ENCODE measurements at regions not wholly inside any gene's neighbourhood (a gene's known extent, or its start where the extent isn't known, plus 50 kb on each side); places are given as distances from the start of the nearest gene placed in this dataset.

- no peak for DNase-seq (ENCODE audit: low read depth)
Observed at GRCh38 chr15:69843900-69844304, 253.8 kb downstream of the TLE3 start.

- no peak for DNase-seq (ENCODE audit: low read depth)
Observed at GRCh38 chr15:69845159-69845558, 252.6 kb downstream of the TLE3 start.

- DNase-seq (ENCODE audit: low read depth) = no peak
Observed at GRCh38 chr15:69847625-69848024, 250.1 kb downstream of the TLE3 start.

GRCh38 chr15:69848096-69848495 lies 249.6 kb downstream of the TLE3 start:
- DNase-seq (ENCODE audit: low read depth) = no peak

- DNase-seq (ENCODE audit: low read depth) = no peak
Observed at GRCh38 chr15:69848551-69849231, 249.0 kb downstream of the TLE3 start.

GRCh38 chr15:69849232-69849610 lies 248.5 kb downstream of the TLE3 start:
- DNase-seq (ENCODE audit: low read depth) = no peak

GRCh38 chr15:69852482-69852881 lies 245.2 kb downstream of the TLE3 start:
- DNase-seq (ENCODE audit: low read depth) = no peak

DNA sequence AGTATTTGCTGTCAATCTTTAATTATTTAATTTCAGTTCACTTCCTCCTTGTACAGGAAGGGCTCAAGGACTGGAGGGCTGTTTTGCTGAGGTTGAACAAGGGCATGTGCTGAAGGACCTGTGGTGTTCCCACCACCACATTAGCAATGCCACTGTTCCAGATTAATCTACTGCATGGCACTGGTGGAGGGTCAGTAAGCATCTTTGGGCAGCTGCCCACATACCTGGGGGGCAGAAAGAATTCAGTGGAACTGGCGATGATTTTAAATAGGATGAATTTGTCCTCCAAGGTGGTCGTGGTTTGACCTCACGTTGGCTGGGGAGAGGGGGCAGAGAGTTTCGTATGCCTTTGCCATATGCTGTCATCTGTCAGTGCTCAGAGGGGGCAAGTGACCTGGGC lies 244.8 kb downstream of the TLE3 start:
- DNase-seq (ENCODE audit: low read depth) = no peak

GRCh38 chr15:69853544-69853951 lies 244.2 kb downstream of the TLE3 start:
- DNase-seq (ENCODE audit: low read depth) = no peak

DNA sequence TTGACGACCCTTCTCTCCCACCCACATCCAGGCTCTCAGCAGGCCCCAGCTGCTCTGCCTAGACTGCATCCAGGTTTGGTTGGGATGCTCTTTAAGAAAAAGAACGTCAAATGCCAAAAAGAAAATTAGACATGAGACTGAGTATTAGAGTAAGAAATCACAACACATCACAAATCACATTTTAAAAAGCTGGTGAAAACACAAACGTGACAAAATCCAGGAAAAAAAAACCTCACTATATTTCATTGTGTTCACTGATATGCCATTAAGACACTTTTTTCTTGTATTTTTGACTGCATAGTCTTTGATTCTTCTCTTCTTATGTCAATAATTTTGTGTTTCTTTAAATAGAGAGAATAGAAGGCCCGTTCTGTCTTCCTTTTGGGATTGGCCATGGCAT lies 243.7 kb downstream of the TLE3 start:
- no peak for DNase-seq (ENCODE audit: low read depth)

GRCh38 chr15:69854521-69855181 lies 243.1 kb downstream of the TLE3 start:
- no peak for DNase-seq (ENCODE audit: low read depth)

GRCh38 chr15:69855258-69856000 lies 242.3 kb downstream of the TLE3 start:
- DNase-seq (ENCODE audit: low read depth) = no peak

GRCh38 chr15:69857250-69857649 lies 240.5 kb downstream of the TLE3 start:
- DNase-seq (ENCODE audit: low read depth) = no peak

DNA sequence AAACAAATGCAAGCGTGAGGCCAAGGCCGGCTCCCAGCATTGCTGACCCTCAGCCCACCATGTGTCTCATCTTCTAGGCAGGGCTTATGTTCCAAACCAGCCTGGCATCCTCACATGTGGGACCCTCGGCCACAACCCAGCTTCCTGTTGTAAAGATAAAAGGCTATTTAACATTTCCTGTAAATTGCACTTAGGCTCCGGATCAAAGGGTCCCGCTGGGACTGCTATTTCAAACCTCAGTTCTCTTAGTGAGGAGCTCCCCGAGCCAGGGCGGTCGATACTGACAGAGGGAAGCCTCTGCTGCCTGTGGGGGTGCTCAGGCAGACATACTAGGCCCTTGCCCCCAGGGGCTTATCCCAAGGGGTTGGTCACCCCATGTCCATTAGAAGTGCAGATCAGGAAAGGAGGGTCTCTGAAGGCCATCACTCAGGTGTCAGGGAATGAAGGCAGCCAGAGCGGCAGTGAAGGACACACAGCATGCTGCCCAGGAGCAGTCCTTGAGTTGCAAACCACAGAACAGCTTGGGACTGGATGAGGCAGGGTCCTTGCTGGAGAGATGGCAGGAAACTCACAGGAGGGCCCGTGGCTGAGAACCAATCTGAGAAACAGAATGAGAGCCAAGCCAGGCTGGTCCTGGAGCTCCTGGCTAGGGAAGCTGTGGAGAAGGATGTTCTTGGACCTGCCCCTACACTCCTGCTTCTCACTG lies 239.9 kb downstream of the TLE3 start:
- DNase-seq (ENCODE audit: low read depth) = no peak

DNA sequence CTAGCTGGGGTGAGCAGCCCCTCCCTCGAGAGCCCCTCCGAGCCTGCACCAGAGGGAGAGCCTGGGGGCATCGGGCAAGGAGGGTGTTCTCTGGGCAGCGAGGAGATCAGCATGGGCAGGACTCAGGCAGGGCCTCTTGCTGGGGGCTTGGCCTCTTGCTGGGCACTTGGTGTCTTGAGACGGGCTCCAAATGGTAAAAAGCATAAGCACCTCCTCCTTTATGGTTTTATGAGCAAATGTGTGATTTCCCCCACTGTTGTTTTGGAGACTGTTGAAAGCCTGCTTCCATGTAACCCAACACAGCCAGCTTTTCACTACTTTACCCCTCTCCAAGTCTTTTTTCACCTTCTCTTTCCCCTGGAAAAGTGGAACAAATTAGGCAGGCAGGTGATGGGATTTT lies 239.3 kb downstream of the TLE3 start:
- no peak for DNase-seq (ENCODE audit: low read depth)

- no peak for DNase-seq (ENCODE audit: low read depth)
Observed at GRCh38 chr15:69859866-69860265, 237.9 kb downstream of the TLE3 start.

GRCh38 chr15:69860321-69860720 lies 237.4 kb downstream of the TLE3 start:
- DNase-seq (ENCODE audit: low read depth) = no peak

DNA sequence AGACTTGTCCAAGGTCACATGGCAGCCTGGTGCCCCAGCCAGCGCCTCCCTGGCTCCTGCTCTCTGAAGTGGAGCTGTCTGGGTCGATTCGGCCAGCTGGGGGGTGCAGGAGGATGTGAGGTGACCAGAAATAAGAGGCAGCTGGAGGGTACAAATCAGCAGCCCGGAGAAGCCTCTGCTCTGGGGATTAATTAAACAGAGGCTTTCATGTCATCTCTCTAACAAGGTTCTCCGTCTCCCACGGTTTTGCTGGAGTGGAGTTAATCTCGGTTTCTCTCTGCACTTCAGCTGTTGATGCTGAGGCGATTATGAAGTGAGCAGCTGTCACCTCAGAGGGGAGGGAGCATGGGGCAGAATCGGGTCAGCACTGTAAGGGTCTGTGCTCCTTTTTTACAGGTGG lies 236.8 kb downstream of the TLE3 start:
- DNase-seq (ENCODE audit: low read depth) = no peak

GRCh38 chr15:69861331-69862171 lies 236.2 kb downstream of the TLE3 start:
- no peak for DNase-seq (ENCODE audit: low read depth)

GRCh38 chr15:69862540-69862939 lies 235.2 kb downstream of the TLE3 start:
- no peak for DNase-seq (ENCODE audit: low read depth)

DNA sequence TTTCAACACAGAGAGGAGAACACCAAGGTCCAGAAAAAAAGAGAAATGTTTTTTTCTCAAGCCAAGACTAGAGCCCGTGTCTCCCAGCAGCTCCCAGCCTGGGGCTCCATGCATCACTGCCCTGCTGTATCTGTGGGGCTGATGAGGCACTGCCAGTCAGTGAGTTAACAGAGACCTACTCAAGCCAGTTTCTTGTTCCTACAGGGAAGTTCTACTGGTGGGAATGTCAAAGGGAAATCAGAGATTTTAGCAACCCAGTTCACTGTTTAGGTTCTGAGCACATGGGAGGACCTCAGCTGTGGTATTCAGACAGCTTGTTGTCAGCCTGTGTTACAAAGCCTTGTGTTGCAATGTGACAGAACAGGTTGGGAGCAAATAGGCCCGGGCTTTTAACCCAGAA lies 234.3 kb downstream of the TLE3 start:
- no peak for DNase-seq (ENCODE audit: low read depth)

DNA sequence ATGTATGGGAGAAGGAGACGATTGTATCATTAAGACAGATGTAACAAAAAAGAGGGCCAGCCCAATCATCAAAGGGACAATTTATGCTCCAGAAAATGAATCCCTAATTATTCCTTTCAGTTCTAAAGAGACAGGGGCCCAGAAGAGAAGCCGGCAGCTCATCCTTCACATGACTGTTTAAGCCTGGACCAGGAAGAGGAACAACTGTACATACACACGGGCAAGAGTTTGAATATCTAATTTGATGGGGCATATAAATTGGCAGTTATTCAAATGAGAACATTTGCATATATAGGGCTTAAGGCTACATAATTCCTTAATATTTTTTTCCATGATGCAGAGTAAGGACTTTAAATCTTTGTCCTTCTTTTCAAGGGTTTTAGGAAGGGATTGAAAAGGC lies 232.3 kb downstream of the TLE3 start:
- DNase-seq (ENCODE audit: low read depth) = no peak
